Keratinocyte (primary cell): ENCODE measurements at regions not wholly inside any gene's neighbourhood (a gene's known extent, or its start where the extent isn't known, plus 50 kb on each side); places are given as distances from the start of the nearest gene placed in this dataset.

ENCODE experiments used
- DNase-seq: peaks from one replicate; pipeline ENCODE4 v3.0.0-alpha.2; 2011; ENCODE audit warnings: low read depth, missing footprints, low spot score
- FAIRE-seq: peaks from 2 replicates; lab custom pipeline; 2011; peaks lifted over from hg19 to GRCh38; lab: Jason Lieb, UNC
- H2AFZ ChIP-seq: 2 replicates; pipeline ENCODE4 v1.6.0; 2012; ENCODE audit warnings: low read length, control low read depth, inconsistent platforms; ENCODE audit not compliant: control insufficient read depth
- H3K27ac ChIP-seq: 2 replicates; pipeline ENCODE4 v1.5.1; 2011; ENCODE audit warnings: low read length; ENCODE audit not compliant: control insufficient read depth, insufficient read depth
- H3K27me3 ChIP-seq: 3 replicates; pipeline ENCODE4 v1.6.0; 2011; ENCODE audit warnings: low read length; ENCODE audit not compliant: control insufficient read depth, insufficient read depth; ENCODE audit errors: extremely low read depth
- H3K36me3 ChIP-seq, 2 experiments: 2 replicates in 1 of 2; 3 replicates in 1 of 2; pipeline ENCODE4 v1.5.1; 2011; ENCODE audit warnings: low read length in 2 of 2, mild to moderate bottlenecking in 1 of 2; ENCODE audit not compliant: control insufficient read depth in 2 of 2, insufficient read depth in 2 of 2; ENCODE audit errors: extremely low read depth in 1 of 2
- H3K4me1 ChIP-seq: 3 replicates; pipeline ENCODE4 v1.5.1; 2011; ENCODE audit warnings: low read length; ENCODE audit not compliant: control insufficient read depth, insufficient read depth; ENCODE audit errors: extremely low read depth
- H3K4me2 ChIP-seq: 3 replicates; pipeline ENCODE4 v1.6.0; 2011; ENCODE audit warnings: low read depth, low read length; ENCODE audit not compliant: control insufficient read depth, insufficient read depth; ENCODE audit errors: extremely low read depth
- H3K4me3 ChIP-seq, 3 experiments: fragments of 200-600 bp in 1 of 3; sonication (generic) in 1 of 3; 2 replicates in 2 of 3; 3 replicates in 1 of 3; pipeline ENCODE4 v1.5.1; 2011 to 2016; ENCODE audit warnings: low read length in 3 of 3, mild to moderate bottlenecking in 3 of 3, control low read depth in 2 of 3, inconsistent platforms in 1 of 3, low read depth in 1 of 3, mixed read lengths in 1 of 3, mixed run types in 1 of 3, moderate library complexity in 1 of 3; ENCODE audit not compliant: control insufficient read depth in 2 of 3, insufficient read depth in 2 of 3; ENCODE audit errors: extremely low read depth in 1 of 3
- H3K79me2 ChIP-seq: 2 replicates; pipeline ENCODE4 v1.6.0; 2012; ENCODE audit warnings: low read length; ENCODE audit not compliant: control insufficient read depth, insufficient read depth
- H3K9ac ChIP-seq: 3 replicates; pipeline ENCODE4 v1.6.0; 2011; ENCODE audit warnings: low read length; ENCODE audit not compliant: control insufficient read depth, insufficient read depth; ENCODE audit errors: extremely low read depth
- H3K9me1 ChIP-seq: 3 replicates; pipeline ENCODE4 v1.6.0; 2011; ENCODE audit warnings: low read length; ENCODE audit not compliant: control insufficient read depth, insufficient read depth; ENCODE audit errors: extremely low read depth
- H3K9me3 ChIP-seq: 2 replicates; pipeline ENCODE4 v1.5.1; 2012; ENCODE audit warnings: low read depth, low read length; ENCODE audit not compliant: control insufficient read depth
- H4K20me1 ChIP-seq: 3 replicates; pipeline ENCODE4 v1.6.0; 2011; ENCODE audit warnings: low read length; ENCODE audit not compliant: control insufficient read depth, insufficient read depth; ENCODE audit errors: extremely low read depth
- EZH2 ChIP-seq: IDR thresholded peaks from one replicate; pipeline ENCODE4 v1.6.1; 2012; ENCODE audit warnings: inconsistent platforms, mild to moderate bottlenecking, low read length, moderate library complexity
- dilution Hi-C: fragments of 300-500 bp; cut with MboI; formaldehyde crosslinking; loops from one replicate; pipeline ENCODE4 v1.7.0; 2020; ENCODE audit warnings: low sequenced_read_pairs; ENCODE audit not compliant: extremely low pct_ligation_motif_present
- TF ChIP-seq, protein P1 (sequence below), 3 experiments: IDR thresholded peaks in 1 of 3; conservative IDR thresholded peaks in 1 of 3; optimal IDR thresholded peaks in 1 of 3; 2 replicates in 2 of 3; 3 replicates in 1 of 3; pipeline versions ENCODE3 to v1.5.1; 2011; ENCODE audit warnings: low read length in 3 of 3, mild to moderate bottlenecking in 3 of 3, moderate library complexity in 2 of 3, control low read depth in 1 of 3, inconsistent platforms in 1 of 3; ENCODE audit not compliant: insufficient read depth in 2 of 3; ENCODE audit errors: extremely low read depth in 1 of 3

DNA sequence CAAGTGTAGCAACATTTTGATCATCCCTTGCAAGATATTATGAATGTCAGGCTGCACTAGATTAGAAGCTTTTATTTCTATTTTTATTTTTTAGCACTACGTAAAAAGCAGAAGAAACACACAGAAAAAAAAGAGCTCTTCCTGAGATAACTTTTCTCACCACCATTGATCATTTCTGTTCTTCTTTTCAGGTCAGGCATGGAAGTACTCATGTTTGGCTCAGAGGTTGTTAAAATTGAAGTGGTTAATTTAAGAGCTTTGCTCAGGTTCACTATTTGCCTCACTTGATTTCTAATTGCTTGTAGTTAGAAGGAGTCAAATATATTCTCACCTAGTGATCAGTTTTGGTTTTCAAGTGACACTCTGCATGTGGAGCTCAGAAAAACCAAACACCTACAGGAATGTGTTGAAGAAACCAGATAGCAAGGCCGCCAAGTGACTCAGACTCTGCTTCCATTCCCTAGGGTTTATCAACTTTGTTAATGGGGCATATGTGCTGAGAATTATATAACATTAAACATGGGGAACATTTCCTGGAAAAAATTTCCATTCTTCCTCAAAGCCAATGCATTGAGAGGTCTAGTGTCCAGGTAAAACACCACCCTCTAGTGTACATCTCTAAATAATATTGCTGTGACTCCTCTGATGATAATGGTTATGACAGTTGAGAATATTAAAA is 679.8 kb downstream of the CETN3 start:
- H3K27me3 ChIP-seq, result no peaks in the 10 kb centered on the region
- H3K79me2 ChIP-seq, result no peaks in the 10 kb centered on the region
- H3K9me1 ChIP-seq, result no peaks in the 10 kb centered on the region
- no peak overlapping the region for H3K4me3 ChIP-seq
- no peaks in the 10 kb centered on the region for H4K20me1 ChIP-seq
- no peaks in the 10 kb centered on the region for H3K9me3 ChIP-seq
- dilution Hi-C loops, result no loop called here
- H3K9ac ChIP-seq, result no peak overlapping the region
- DNase-seq, result no peak
- no peak overlapping the region for H3K4me2 ChIP-seq
- TF ChIP-seq EZH2, result no peak
- TF ChIP-seq, protein P1, sequence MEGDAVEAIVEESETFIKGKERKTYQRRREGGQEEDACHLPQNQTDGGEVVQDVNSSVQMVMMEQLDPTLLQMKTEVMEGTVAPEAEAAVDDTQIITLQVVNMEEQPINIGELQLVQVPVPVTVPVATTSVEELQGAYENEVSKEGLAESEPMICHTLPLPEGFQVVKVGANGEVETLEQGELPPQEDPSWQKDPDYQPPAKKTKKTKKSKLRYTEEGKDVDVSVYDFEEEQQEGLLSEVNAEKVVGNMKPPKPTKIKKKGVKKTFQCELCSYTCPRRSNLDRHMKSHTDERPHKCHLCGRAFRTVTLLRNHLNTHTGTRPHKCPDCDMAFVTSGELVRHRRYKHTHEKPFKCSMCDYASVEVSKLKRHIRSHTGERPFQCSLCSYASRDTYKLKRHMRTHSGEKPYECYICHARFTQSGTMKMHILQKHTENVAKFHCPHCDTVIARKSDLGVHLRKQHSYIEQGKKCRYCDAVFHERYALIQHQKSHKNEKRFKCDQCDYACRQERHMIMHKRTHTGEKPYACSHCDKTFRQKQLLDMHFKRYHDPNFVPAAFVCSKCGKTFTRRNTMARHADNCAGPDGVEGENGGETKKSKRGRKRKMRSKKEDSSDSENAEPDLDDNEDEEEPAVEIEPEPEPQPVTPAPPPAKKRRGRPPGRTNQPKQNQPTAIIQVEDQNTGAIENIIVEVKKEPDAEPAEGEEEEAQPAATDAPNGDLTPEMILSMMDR (optimal IDR thresholded peaks at IDR 0.05 in 1 of 3, IDR thresholded peaks at IDR 0.05 in 1 of 3, conservative IDR thresholded peaks at IDR 0.05 in 1 of 3; ENCODE audit: extremely low read depth in 1 of 3, insufficient read depth in 2 of 3, low read length in 3 of 3), result peak in 1 of 3 experiments; percentile 21
- no peak overlapping the region for H3K27ac ChIP-seq
- no peaks in the 10 kb centered on the region for H3K4me1 ChIP-seq
- no peak overlapping the region for H2AFZ ChIP-seq
- FAIRE-seq, result no peak
- no peaks in the 10 kb centered on the region for H3K36me3 ChIP-seq

- Histone ChIP-seq H3K4me2 (no peak overlapping the region), H3K27me3 (no peaks in the 10 kb centered on the region), H3K4me1 (no peaks in the 10 kb centered on the region), H3K9ac (no peak overlapping the region), H3K9me1 (no peaks in the 10 kb centered on the region), H2AFZ (no peak overlapping the region), H3K9me3 (no peaks in the 10 kb centered on the region), H3K27ac (no peak overlapping the region), H3K79me2 (no peaks in the 10 kb centered on the region), H3K36me3 (no peaks in the 10 kb centered on the region), H3K4me3 (no peak overlapping the region), H4K20me1 (no peaks in the 10 kb centered on the region)
- FAIRE-seq (no peak), DNase-seq (no peak)
- dilution Hi-C loops, result no loop called here
- TF ChIP-seq, protein P1 (optimal IDR thresholded peaks at IDR 0.05 in 1 of 3, IDR thresholded peaks at IDR 0.05 in 1 of 3, conservative IDR thresholded peaks at IDR 0.05 in 1 of 3; ENCODE audit: extremely low read depth in 1 of 3, insufficient read depth in 2 of 3, low read length in 3 of 3), result no peak
- TF ChIP-seq EZH2, result no peak
Observed at GRCh38 chr5:89728750-89729149, 680.8 kb downstream of the CETN3 start.
